ENCODE measurements at regions not wholly inside any gene's neighbourhood (a gene's known extent, or its start where the extent isn't known, plus 50 kb on each side); places are given as distances from the start of the nearest gene placed in this dataset.

DNA sequence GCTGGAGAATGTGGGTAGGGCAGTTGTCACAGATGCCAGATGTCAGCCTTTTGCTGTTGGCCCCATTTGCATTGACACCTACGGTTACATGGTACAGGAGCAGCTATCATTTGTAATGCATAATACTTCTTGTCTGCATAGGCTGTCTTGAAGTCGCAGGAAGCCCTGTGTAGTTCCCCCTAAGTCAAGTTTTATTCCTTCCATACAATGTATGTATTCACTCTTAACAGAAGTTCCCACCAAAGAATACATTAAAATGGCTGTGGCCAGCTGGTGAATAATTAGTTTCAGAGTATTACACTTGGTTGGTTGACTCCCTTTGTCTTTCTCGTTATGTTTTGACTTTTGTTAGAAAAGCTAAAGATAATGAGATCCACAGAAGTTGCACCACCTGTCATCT is 1169.0 kb downstream of the REEP3 start:
- TF ChIP-seq, protein P1, sequence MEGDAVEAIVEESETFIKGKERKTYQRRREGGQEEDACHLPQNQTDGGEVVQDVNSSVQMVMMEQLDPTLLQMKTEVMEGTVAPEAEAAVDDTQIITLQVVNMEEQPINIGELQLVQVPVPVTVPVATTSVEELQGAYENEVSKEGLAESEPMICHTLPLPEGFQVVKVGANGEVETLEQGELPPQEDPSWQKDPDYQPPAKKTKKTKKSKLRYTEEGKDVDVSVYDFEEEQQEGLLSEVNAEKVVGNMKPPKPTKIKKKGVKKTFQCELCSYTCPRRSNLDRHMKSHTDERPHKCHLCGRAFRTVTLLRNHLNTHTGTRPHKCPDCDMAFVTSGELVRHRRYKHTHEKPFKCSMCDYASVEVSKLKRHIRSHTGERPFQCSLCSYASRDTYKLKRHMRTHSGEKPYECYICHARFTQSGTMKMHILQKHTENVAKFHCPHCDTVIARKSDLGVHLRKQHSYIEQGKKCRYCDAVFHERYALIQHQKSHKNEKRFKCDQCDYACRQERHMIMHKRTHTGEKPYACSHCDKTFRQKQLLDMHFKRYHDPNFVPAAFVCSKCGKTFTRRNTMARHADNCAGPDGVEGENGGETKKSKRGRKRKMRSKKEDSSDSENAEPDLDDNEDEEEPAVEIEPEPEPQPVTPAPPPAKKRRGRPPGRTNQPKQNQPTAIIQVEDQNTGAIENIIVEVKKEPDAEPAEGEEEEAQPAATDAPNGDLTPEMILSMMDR (IDR thresholded peaks at IDR 0.05; ENCODE audit: low read length): no peak
- no peak for TF ChIP-seq EZH2 (optimal IDR thresholded peaks at IDR 0.05; ENCODE audit: low read depth, low read length)

Measured in MM.1S (cell line).